HG03442 (cell line): ENCODE measurements at regions not wholly inside any gene's neighbourhood (a gene's known extent, or its start where the extent isn't known, plus 50 kb on each side); places are given as distances from the start of the nearest gene placed in this dataset.

Experiments
- ATAC-seq: cut with Tn5 transposase; IDR thresholded peaks from one replicate; pipeline ENCODE4 v1.9.1; 2021; ENCODE audit warnings: mild to moderate bottlenecking, moderate library complexity; ENCODE audit not compliant: unreplicated experiment

DNA sequence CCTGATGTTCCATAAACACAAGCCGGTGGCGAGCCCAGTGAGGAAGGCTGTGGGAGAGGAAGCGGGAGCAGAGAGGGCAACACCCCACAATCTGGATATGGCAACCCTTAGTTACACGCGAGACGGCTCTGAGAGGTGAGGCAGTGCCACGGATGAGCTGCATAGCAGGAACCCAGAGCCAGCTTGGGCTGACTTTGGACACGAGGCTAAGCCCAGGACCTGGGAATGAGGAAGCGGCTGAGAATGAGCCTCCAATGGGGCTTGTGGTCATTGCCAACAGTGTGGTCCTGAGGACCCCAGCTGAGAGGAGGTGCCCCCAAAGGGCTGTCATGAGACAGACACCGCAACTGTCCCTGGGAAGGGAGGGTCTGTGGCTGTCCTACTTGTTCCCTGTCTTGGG, 160.0 kb upstream of the SMIM23 start:
- no peak for ATAC-seq

DNA sequence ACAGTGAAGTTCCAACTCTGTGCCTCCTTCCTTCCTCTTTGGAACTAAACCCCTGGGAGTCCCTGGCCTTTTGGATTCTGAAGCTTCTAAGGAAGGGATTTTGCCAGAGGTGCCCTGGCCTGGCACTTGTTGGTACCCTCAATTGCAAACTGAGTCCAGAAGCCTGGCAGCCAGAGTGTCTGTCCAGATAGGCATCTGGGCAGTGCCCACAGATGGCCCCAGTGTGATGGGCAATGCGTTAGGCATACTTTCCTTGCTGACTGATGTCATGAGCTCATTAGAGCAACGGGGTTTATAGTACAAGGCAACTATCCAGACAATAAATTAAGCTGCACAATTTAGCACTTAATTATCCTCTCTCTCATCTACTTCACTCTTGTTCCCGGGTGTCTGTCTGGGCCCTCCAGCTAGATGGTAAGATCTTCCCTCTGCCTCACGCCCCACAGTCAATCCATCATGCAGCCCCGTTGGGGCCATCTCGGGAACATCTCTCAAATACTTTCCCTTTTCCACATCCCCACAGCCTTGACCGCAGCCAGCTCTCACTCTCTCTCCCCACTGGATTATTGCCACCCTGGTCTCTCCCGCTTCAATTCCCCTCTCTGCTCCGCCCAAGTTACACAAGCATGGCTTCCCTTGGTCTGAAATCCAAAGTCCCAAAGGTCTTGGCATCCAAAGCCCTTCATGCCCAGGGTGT, 157.5 kb upstream of the SMIM23 start:
- no peak for ATAC-seq

DNA sequence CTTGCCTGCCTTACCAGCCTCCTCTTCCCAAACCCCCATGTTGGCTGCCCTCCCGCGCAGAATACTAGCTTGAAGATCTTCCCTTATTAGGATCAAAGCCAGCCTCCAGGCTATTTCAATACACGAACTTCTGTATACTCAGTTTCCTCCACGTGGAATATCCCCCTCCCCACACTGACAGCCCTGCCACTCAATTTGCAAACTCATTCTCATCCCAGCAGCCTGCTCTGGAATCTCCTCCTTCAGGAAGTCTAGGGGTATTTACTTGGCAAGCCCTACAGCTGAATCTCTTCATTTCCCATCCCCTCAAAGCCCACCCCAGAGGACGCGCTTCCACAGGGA, 157.0 kb upstream of the SMIM23 start:
- ATAC-seq: no peak

DNA sequence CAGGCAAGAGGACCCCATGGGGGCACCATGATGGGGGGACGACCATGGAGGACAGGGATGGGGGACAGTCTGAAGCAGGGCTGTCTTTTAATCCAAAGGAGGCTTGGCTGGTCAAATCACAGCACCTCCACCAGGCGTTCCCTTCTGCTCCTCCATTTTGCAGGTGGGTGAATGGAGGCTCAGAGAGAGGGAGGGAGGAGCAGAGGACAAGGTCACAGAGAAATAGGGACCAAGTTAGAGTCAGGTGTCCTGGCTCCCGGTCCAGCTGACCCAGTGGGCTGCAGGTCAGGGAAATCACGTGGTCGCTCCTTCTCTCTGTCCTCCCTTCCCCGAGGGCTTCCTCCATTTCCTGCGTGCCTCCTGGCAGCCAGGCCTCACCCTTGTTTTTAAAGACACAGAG, 156.4 kb upstream of the SMIM23 start:
- ATAC-seq: no peak

DNA sequence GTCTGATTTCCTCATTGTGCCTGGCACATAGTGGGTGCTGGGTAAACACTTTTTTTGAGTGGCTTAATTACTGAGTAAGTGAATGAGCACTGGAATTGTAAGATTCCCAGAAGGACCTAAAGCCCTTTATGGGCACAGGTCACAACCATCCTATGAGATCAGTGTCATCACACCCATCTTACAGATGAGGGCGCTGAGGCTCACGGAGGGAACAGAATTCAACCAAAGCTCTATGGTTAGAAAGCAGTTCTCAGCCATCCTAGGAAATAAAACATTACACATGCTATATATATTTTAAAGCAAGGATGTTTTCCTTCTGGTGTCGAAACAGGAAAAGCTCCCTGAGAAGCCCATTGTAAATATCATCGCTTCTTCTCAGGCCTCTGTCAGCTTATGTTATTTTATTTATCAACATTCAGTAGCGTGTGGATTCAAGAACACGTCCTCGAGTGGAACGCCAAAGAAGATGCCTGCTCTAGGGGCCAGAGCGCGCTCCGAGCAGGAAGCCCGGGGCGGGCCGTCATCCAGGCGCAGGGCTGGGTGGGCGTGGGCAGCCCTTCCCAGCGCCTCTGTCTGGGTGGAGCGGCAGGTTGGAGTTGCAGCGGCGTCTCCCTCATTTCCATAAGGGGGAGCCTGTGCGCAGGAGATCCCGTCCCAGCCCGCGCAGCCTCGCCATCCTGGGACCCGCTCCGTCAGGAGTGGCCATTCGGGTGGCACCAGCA, 155.8 kb upstream of the SMIM23 start:
- no peak for ATAC-seq

DNA sequence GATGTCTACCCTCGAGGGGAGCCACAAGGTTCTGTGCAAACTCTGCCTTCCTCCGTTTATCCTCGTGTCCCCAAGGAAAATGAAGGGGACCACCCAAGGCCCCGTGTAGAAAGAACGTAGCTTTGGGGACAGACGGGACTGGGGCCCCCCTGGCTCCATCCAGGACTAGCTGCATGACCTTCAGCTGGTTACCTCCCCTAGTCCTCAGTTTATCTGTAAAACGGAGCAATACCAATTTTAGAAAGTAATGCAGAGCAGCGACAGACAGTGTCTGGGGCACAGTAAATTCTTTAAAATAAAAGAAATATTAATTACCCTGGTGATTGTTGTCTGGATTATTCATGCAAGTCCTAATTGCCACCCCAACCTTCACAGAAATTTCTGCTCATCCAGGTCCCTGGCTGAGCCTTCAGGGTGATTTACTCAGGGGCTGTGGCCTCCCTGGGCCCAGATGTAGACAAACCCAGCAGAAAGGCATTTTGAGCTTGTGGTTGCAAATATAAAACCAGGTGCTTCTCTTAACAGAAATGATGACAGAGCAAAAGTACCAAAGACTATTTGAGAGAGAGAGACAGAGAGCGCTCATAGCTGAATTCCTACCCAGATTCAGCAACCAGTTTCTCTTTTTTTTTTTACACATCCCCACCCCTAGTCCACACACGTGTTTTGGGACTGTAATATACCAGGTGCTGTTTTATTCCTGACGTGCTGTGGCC, 155.1 kb upstream of the SMIM23 start:
- no peak for ATAC-seq

DNA sequence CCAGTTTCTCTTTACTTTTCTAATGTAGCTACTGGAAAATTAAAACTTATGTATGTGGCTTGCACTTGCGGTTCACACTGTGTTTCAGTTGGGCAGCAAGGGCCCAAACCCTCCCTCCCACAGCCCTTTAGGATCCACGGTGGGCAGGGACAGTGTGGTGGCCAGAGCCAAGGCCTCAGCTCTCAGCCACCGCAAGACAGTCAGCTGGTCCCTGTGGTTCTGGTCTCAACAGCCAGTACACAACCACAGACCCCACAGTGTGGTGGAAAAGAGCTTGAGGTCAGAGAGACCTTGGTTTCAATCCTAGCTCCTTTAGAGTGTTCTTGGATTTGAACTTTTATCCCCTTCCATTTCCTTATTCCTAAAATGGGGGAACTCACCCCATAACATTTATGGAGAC, 153.0 kb upstream of the SMIM23 start:
- ATAC-seq: no peak

DNA sequence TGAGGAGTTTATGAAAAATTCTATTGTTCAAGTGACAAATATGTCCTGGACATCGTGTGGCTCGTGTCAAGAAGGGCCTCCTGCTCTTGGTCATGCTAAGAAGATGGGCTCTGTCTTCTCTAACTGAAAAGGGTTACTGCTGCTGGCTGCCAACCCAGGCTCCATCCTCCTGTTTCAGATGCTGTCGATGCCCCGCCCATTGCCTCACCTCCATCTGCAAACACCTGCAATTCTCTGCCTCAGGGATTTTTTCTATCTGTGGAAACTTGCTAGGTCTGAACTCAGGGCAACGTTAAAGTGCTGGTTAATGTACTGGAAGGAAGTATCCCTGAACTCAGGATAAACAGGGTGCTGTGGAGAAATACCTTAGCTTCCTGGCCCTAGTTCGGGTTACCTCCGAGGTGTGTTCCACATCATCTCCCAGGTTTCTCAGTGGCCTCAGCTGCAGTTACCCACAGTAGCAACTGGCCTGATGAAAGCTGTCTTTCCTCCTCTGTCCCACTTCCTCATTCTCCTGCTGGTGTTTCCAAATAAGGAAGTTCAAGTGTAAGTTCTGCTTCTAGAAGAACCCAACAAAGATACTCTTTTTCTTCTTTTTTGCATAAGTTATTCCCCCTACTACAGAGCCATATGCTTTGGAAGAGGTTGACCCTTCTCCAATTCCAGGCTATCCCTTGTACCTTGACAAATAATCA, 151.7 kb upstream of the SMIM23 start:
- ATAC-seq: peak; percentile 49

DNA sequence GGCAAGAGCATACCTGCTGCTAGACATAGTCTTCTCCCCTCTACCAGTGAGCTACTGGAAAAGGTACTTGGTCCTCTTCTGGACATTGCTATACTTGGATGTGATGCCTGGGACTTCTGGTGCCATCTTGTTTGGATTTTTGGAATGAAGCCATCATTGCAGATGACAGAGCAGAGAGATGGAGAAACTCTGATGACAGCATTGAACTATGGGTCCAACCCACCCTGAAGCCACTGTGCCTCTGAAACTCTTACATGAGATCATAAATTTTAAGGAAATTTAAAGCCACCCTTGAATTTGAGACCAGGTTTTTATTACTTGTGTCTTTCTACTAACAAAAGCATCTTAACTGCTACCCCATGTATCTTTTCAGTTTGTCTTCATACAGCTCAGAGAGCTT, 151.1 kb upstream of the SMIM23 start:
- no peak for ATAC-seq

DNA sequence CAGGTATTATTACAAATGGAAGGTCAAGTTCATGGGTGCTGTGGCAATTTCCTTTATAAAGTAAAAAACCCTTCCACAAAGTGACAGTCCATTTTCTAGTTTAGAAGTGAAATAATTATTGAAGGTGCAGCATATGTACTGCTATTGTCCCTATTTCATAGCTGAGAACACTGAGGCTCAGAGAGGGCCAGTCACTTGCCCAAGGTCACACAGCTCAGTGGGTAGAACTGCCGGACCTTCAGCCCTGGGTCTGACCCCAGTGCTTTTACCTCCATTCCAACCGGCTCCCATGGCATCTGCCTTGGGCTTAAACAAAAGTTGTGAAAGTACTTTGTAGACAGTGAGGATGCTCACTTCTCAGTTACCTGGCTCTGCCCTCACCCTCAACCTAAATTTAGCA, 150.6 kb upstream of the SMIM23 start:
- ATAC-seq: no peak

DNA sequence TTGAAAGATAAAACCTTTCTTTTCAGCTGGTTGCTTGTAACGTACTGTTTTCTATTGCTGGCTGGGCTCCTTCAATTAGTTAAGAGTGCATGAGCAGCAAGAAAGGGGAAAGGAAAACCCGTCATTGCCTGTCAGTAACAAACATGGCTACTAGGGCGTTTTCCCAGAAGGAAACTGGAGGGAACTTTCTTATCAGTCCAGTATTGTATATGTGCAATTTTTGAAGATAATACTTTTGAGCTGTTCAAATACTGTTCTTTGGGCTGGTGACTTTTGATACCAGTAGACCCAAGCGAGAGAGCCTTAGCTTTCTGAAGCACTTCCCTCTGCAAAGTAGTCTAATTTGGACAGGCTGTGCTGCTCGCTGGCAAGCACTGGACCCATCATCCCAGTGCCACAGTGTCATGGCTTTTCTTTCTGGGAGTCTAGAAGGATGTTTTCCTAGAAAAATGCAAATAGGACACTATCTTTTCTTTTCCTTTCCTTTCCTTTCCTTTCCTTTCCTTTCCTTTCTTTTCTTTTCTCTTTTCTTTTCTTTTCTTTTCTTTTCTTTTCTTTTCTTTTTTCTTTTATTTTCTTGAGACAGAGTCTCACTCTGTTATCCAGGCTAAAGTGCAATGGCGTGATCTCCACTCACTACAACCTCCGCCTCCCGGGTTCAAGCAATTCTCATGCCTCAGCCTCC, 149.9 kb upstream of the SMIM23 start:
- ATAC-seq: no peak

DNA sequence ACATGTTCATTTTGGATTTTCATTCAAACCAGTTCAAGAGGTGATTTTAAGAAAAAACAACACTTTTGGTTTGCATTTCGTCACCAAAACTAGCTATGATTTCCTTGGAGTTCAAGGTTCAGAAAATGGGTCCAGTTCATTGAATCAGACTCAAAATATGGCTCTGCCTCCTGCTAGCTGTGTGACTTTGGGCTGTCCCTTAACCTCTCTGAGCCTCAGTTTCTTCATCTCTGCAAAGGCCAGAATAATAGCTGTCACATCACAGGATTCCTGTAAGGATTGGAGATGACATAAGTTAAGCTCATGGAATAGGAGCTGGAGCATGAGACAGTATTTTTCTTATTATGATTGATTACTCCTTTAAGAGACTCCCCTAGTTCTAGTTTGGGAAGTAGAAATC, 147.8 kb upstream of the SMIM23 start:
- no peak for ATAC-seq

DNA sequence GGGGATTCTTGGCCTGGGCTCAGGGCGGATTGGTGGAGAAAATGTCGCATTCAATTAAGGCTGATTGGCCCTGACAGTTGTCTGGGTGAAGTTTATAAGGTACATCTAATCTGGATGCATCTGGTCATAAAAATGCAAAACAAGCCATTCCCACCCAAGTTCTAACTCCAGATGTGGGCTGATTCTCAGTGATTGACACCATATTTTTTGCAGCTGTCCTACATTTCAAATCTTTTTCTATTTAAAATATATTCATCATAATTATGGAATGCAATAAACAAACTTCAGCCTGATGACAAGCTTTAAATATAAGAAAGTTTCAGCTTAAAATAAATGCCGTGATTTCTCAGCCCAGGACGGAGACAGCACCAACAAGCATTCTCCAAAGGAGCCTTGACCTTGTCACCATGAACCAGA, 146.4 kb upstream of the SMIM23 start:
- no peak for ATAC-seq

DNA sequence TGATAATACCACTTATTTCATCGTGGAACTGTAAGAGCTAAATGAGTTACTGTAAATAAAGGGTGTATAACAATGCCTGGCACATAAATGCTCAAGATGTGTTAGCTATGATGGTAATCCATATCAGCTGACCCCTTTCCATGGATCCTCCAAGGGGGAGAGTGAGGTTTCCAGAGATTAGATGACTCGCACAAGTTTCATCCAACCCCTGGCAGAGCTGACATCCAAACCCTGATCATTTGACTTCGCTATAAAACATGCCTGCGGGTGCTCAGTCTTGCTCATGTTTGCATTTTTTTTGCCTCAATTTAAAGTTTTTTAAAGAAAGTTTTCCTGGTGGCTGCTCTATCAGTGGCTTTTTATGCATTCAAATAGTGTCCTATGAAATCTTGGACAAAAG, 145.7 kb upstream of the SMIM23 start:
- ATAC-seq: no peak

DNA sequence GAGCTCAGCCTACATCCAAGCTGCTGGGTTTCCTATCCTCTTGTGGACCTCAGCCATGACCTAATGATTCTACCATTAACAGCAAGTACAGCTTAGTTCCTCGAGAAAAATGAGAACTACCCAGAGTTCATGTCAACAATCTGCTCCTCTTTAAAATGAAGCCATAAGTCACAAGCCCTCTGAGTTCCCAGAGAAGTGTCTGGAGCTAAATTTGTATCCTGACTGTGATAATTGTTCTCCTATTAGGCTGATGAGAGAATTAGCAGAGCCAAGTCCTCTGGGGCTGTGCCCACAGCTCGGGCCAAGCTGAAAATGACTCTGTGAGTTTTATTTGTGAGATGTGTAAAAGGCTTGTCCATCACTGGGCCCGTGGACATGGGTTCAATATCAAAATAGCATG, 145.1 kb upstream of the SMIM23 start:
- ATAC-seq: no peak

DNA sequence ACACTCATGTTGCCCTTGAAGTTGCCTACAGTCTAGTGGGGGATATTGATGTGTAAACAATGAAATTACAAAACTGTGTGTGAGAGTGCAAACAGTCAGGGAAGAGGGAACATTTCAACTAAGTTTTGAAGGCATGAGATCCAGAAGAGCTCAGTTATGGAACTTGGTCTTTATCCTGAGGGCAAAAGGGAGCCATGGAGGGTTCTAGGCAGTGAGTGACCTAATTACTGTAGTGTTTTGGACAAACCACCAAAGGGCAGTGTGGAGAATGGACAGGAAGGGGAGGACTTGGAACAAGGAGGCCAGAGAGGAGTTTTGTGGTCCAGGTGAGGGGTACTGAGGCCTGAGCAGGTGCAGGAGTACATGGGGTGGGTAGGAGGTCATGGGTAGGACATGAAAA, 143.7 kb upstream of the SMIM23 start:
- no peak for ATAC-seq

DNA sequence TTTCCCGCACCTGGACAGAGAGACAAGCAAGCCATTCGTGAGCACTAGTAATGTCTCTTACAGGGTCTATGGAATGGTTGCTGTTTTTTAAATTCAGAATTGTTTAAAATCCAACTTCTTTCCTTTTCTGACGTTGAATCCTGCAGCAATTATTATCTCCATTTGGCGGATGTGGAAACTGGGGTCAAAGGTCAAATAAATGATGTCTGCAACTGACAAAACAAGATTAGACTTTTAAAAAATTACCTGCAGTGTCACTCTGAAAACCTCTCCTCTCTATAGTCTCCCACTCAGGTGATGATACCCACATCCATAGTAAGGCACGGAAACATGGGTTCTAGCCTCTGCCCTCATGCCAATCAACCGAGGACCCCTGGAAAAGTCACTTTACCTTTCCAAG, 142.7 kb upstream of the SMIM23 start:
- no peak for ATAC-seq

DNA sequence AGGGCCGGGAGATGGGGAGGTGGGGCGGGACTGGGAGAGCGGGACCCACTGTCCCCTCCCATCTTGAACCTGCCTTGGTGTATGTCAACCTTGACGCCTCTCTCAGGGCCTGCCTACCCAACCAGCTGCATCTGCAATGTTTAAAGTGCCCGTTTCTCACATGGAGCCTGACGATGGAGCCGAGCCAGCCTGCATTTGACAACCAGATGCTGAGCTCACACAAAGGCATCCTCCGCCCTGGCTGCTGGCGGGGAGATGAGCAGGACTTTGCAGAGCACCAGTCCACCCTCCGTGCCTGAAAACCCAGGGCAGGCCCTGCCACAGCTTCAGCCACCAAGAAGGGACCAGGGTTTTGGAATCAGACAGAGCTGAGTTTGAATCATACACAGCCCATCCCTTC, 141.1 kb upstream of the SMIM23 start:
- ATAC-seq: no peak

DNA sequence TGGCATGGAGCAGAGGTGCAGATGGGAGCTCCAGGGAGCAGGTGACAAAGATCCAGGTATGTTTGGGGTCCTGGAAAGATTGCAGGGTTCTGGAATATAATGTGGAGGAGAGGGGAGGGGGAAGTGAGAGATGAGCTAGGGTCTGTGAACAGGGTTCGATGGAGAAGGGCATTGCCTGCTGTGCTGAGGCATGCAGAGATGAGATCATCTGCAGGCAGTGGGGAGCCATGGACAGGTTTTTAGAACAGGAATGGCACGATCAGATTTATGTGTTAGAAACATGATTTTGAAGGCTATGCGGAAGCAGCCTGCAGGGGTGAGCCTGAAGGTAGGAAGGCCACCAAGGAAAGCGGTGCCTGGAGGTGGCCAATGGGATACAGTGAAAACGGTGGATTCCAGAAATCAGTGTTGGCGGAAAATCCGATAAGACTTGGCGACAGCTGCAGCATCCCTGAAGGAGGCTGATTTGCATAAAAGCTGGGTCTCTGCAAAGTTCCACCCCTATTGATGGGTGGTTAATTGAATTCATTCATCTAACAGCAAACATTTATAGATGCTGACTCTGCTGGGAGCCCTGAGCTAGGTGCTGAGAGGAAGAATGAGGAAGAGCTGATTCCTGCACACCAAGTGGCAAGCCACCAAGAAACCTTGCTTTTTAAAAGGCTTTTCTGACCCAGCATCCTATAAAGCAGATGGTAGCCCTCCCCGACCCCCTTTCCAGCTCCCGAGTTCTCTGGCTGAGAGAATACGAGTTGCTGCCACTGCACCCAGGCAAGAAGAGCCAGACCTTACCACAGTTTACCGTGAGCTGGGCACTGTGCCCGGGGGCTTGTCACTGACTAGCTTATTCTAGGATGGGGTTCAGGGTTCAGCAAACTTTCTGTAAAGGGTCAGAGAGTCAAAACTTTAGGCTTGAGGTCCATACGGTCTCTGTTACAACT, 139.2 kb upstream of the SMIM23 start:
- ATAC-seq: no peak
